Heart left ventricle (tissue), 16 donors: ENCODE measurements at regions not wholly inside any gene's neighbourhood (a gene's known extent, or its start where the extent isn't known, plus 50 kb on each side); places are given as distances from the start of the nearest gene placed in this dataset.

Source experiments
- ATAC-seq, 4 donors: fragments of 200-7000 bp; cut with Tn5 transposase; one replicate each; pipeline ENCODE4 v1.9.1; 2020 to 2022; ENCODE audit warnings: moderate library complexity in 4 of 4, mild to moderate bottlenecking in 3 of 4, moderate number of reproducible peaks in 1 of 4
- DNase-seq, 5 donors: peaks; one replicate each; pipeline ENCODE4 v3.0.0-alpha.2; 2020
- H3K27ac ChIP-seq, 12 donors: fragments of 200-600 bp; sonication (generic) in 4 of 12; one replicate each; pipeline versions ENCODE4 v1.5.0 to v1.8.0; 2016 to 2022; ENCODE audit warnings: mild to moderate bottlenecking in 2 of 12
- H3K27me3 ChIP-seq, 9 donors: fragments of 200-600 bp; sonication (generic) in 2 of 9; one replicate each; pipeline versions ENCODE4 v1.5.1 to v1.8.0; 2016 to 2022; ENCODE audit warnings: mild to moderate bottlenecking in 3 of 9
- H3K36me3 ChIP-seq, 9 donors: fragments of 200-600 bp; sonication (generic) in 2 of 9; one replicate each; pipeline versions ENCODE4 v1.5.0 to v1.8.0; 2018 to 2022; ENCODE audit warnings: mild to moderate bottlenecking in 2 of 9
- H3K4me1 ChIP-seq, 12 donors: fragments of 200-600 bp; sonication (generic) in 4 of 12; one replicate each; pipeline versions ENCODE4 v1.5.0 to v1.8.0; 2016 to 2022; ENCODE audit warnings: mild to moderate bottlenecking in 3 of 12
- H3K4me3 ChIP-seq, 12 donors: fragments of 200-600 bp; sonication (generic) in 4 of 12; one replicate each; pipeline versions ENCODE4 v1.5.0 to v1.8.0; 2017 to 2022; ENCODE audit warnings: mild to moderate bottlenecking in 9 of 12, moderate library complexity in 4 of 12
- H3K9me3 ChIP-seq, 12 donors: fragments of 200-600 bp; sonication (generic) in 4 of 12; one replicate each; pipeline versions ENCODE4 v1.5.0 to v1.8.0; 2016 to 2022; ENCODE audit warnings: mild to moderate bottlenecking in 1 of 12
- CTCF ChIP-seq, 12 donors: fragments of 200-600 bp; sonication (generic) in 4 of 12; IDR thresholded peaks; one replicate each; pipeline versions ENCODE4 v1.5.0 to v1.8.0; 2018 to 2022; ENCODE audit warnings: antibody characterized with exemption in 12 of 12, mild to moderate bottlenecking in 5 of 12
- POLR2A ChIP-seq, 2 donors: fragments of 450-650 bp; IDR thresholded peaks; one replicate each; pipeline ENCODE4 v1.6.1; 2017; ENCODE audit warnings: antibody characterized with exemption in 2 of 2, mild to moderate bottlenecking in 2 of 2, moderate library complexity in 2 of 2
- WGBS, 4 donors: extraction: QIAGEN DNeasy Blood & Tissue Kit in 2 of 4; methylation state at CpG; one replicate each; pipeline versions ENCODE4 v1.1.5 to v1.1.7; 2013 to 2018; 5-methylcytosine and 5-hydroxymethylcytosine counted together
- intact Hi-C, 10 donors: fragments of 100-400 bp; cut with DNase I; formaldehyde crosslinking; loops; one replicate each; pipeline versions ENCODE4 v1.11.1 to v1.14.2; 2022
- donor health status: ischemic (EF 13 %, LVEDD 7.1; RV severe dilation, severe dysfunction).
- donor health status: healthy with polysubstance abuse.
- donor health status: DM: no; HTN: yes; CAD: no.
- donor health status: DM: no; HTN: no; CAD: no.
- donor health status: ischemic (EF 25% LVEDD 6.9; RV normal size, moderate dysfunction).
- donor health status: ischemic (EF 25% LVEDD 5.7; RV mildly dilated, moderate dysfunction).
- donor health status: healthy.
- donor health status: DM: yes; HTN: yes; CAD: no.
- donor health status: ischemic (EF 35%, LVEDD 5.7; RV mildly dilated, moderate dysfunction).
- donor health status: nonischemic (EF 11% LVEDD 7.7; RV severe dilation, severe dysfunction).
- donor health status: DM: yes; HTN: yes; CAD: no.
- donor health status: PGD.
- donor health status: ischemic (EF 29% LVEDD 5.4; RV normal size, mild dysfunction).
- donor health status: nonischemic (EF 23%, LVEDD 6.1; RV moderate dilation, normal function).

GRCh38 chr1:37410815-37411214 is 63.6 kb upstream of the ZC3H12A start:
- DNase-seq (no peak), ATAC-seq (peak in 2 of 4 donors; percentile 34 to 49)
- no peak overlapping the region for H3K4me3 ChIP-seq
- intact Hi-C loops, result no loop called here
- TF ChIP-seq POLR2A (IDR thresholded peaks at IDR 0.05) (no peak), CTCF (IDR thresholded peaks at IDR 0.05) (no peak)
- no peaks in the 10 kb centered on the region for H3K36me3 ChIP-seq
- H3K4me1 ChIP-seq, result no peaks in the 10 kb centered on the region
- WGBS, 4 donors, result 15 to 19% (median 16%) methylated on average over 7 of the region's 7 CpGs
- no peaks in the 10 kb centered on the region for H3K9me3 ChIP-seq
- peaks cover 0 to 56% (median 2%) of the 10 kb centered on the region in 9 donors for H3K27me3 ChIP-seq
- H3K27ac ChIP-seq, result no peak overlapping the region

DNA sequence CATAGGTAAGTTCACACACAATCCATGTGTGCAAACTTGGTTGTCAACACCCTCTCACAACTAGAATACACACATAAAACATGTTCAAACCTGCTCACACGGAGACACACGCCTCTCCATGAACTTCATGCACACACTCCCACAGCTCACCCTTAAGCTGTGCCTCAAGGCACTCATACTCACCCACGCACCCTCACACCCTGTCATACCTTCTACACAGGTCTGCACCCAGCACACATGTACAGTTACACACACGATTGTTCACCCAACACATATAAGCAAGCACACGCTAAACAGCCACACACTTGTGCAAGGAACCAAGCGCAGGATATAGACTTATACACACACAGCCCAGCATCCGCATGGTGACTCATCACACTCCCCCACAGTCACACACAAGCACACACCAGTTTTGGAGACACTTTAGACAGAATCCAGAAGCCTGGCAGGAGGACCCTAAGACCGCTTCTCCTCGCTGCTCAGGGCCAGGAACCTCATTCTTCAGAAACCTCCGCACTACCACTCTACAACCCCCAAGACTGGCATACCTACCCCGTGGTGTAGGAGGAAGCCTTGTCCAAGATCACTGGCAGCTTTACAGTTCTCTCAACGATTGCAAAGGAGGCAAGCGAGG is 58.7 kb upstream of the ZC3H12A start:
- ATAC-seq (no peak), DNase-seq (no peak)
- no peaks in the 10 kb centered on the region for H3K9me3 ChIP-seq
- no peaks in the 10 kb centered on the region for H3K4me1 ChIP-seq
- H3K36me3 ChIP-seq, result no peaks in the 10 kb centered on the region
- no peak overlapping the region for H3K4me3 ChIP-seq
- no peak overlapping the region for H3K27ac ChIP-seq
- WGBS, 4 donors, result 81 to 89% (median 83%) methylated on average over 13 of the region's 13 CpGs
- TF ChIP-seq POLR2A (IDR thresholded peaks at IDR 0.05), result no peak
- no peak for TF ChIP-seq CTCF (IDR thresholded peaks at IDR 0.05)
- H3K27me3 ChIP-seq, result peaks cover 0 to 24% (median 0%) of the 10 kb centered on the region in 9 donors
- intact Hi-C loops, result no loop called here

DNA sequence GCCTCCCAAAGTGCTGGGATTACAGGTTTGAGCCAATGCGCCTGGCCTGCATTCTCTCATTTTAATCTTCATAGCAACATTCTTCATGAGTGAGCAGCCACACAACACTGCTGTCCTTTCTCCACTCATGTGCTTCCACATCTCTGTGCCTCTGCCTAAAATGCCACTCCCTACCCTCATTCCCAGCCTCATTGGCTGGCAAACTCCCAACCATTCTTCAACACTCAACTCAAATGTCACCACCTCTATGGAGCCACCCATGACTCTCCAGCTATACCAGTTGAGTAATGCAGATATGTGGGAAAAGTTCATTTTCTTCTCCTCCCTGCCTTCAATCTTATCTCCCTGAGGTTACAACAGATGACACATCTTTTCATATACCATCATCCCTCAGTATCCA is 53.9 kb upstream of the ZC3H12A start:
- H3K27me3 ChIP-seq, result peaks cover 0 to 14% (median 0%) of the 10 kb centered on the region in 9 donors
- H3K4me3 ChIP-seq, result no peak overlapping the region
- TF ChIP-seq CTCF (IDR thresholded peaks at IDR 0.05), result no peak
- TF ChIP-seq POLR2A (IDR thresholded peaks at IDR 0.05), result no peak
- no peak overlapping the region for H3K27ac ChIP-seq
- H3K4me1 ChIP-seq, result no peaks in the 10 kb centered on the region
- DNase-seq, result no peak
- no peaks in the 10 kb centered on the region for H3K36me3 ChIP-seq
- no peaks in the 10 kb centered on the region for H3K9me3 ChIP-seq
- peak in 1 of 4 donors; percentile 24 for ATAC-seq
- intact Hi-C loops, result no loop called here
- WGBS, 4 donors, result 19 to 28% (median 24%) methylated on average over 1 of the region's 1 CpG

DNA sequence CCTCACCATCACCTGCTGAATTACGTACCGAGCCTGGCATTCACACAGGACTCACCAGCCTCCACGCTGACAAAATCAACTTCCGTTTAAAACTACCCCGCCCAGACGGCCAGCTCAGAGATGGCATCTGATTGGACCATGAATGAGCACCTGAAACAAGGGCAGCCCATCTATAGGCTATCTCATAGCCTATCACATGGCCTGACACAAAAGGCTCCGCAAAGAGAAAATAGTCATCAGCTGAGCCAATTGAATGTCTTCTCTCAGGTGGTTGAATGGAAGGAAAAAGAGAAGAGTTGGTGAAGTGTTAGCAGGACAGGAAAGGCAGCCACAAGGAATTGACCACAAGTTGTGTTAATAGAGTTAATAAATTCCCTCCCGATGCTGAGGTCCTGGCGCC is 50.6 kb upstream of the ZC3H12A start:
- H3K27me3 ChIP-seq, result peaks cover 0 to 21% (median 0%) of the 10 kb centered on the region in 9 donors
- WGBS, 4 donors, result 83 to 85% (median 84%) methylated on average over 9 of the region's 9 CpGs
- no peaks in the 10 kb centered on the region for H3K4me1 ChIP-seq
- TF ChIP-seq POLR2A (IDR thresholded peaks at IDR 0.05) (no peak), CTCF (IDR thresholded peaks at IDR 0.05) (no peak)
- no peaks in the 10 kb centered on the region for H3K36me3 ChIP-seq
- DNase-seq (no peak), ATAC-seq (no peak)
- H3K27ac ChIP-seq, result no peak overlapping the region
- intact Hi-C loops, result no loop called here
- H3K4me3 ChIP-seq, result no peak overlapping the region
- H3K9me3 ChIP-seq, result no peaks in the 10 kb centered on the region
